HG03442 (cell line): ENCODE measurements at regions not wholly inside any gene's neighbourhood (a gene's known extent, or its start where the extent isn't known, plus 50 kb on each side); places are given as distances from the start of the nearest gene placed in this dataset.

Experiments
- ATAC-seq: cut with Tn5 transposase; IDR thresholded peaks from one replicate; pipeline ENCODE4 v1.9.1; 2021; ENCODE audit warnings: mild to moderate bottlenecking, moderate library complexity; ENCODE audit not compliant: unreplicated experiment

DNA sequence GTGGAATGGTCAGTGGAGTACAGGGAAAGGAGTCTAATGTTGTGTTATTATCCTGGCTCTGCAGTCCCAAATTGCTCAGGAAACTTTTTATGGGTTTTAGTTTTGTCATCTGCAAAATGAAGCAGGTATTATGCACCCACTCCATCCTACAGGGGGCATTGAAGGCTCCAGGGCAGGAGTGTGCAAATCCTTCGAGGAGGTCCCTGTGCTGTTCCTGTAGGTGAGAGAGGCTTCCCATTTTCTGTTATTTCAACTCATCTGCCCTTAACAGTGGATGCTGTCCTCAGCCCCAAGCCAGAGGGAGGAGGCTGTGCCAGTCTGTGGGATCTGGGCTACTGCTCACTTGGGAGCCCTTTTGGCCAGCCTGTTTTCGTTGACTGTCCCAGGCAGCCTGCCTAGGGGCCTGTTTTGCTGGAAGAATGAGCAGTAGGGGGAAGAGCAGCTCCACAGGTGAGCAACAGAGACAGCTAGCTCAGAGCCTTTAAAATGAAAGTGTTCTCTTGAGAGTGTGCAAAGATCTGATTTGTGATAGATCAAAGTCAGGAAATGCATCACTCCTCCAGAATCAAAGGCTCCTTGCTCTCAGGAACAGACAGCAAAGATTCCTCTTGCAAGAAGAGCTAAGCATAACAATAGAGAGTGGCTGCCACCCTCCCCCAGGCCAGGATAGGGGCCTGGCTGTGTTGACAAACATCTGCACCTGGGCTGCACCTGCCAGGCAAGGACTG lies 317.6 kb upstream of the PROX1 start:
- no peak for ATAC-seq

DNA sequence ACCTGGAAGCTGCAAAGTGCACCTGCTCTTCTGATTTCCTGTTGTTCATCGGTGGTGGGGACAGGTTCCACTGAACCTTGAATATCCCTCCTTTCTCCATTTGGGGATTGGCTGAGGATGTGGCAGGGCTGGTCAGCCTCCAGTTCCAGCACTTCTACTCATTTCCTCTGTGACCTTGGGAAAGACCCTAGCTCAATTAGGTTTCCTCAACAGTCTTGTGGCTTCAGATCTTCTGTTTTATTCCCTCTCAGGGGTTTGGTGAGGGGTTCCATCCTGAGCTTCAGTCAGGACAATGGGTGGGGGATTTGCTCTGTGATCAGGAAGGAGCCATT lies 317.1 kb upstream of the PROX1 start:
- no peak for ATAC-seq

DNA sequence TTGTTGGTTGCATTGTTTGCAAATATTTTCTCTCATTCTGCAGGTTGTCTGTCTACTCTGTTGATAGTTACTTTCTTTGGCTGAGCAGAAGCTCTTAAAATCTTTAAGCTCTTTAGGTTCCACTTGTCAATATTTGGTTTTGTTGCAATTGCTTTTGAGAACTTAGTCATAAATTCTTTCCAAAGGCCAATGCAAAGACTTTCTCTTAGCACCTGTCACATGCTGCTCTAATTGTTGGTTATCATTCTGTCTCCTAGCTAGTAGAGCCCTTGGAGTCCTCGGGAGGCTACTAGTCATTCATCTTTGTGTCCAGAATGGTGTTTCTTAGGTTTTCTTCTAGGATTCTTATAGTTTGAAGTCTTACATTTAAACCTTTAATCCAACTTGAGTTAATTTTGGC lies 312.7 kb upstream of the PROX1 start:
- no peak for ATAC-seq

DNA sequence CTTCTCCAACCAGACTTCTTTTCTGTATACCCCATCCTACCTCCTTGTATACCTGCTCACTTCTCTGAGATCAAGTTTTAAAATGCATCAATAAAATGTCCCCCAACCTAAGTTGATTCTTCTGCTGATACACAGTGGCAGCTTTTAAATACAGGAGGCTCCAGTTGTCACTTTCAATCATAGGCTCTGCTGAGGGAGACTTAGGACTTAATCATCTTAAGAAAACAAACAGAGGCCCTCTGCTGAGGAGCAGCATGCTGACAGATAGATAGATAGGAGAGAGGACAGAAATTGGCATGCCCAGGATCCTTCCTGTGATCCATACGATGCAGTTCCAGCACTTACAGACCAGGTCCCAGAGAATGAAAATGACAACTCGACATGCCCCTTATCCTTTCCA lies 311.0 kb upstream of the PROX1 start:
- no peak for ATAC-seq

DNA sequence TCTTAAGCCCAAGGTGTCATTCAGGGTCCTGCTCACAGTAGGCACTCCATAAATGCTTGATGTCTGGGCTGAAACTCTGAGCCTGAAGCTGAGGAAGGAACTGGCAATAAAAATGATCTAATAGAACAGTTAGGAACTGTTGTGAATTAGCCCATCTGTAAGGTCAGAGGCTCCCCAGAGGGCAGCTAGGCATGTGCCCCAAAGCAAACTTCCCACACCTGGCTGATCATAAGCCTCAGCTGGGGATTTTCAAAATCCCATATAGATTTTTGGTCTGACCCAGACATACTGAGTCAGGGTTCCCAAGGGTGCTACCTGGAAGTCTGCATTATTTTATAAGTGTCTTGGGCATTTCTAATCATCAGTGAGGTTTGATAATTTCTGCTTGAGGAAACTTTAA lies 309.4 kb upstream of the PROX1 start:
- no peak for ATAC-seq

DNA sequence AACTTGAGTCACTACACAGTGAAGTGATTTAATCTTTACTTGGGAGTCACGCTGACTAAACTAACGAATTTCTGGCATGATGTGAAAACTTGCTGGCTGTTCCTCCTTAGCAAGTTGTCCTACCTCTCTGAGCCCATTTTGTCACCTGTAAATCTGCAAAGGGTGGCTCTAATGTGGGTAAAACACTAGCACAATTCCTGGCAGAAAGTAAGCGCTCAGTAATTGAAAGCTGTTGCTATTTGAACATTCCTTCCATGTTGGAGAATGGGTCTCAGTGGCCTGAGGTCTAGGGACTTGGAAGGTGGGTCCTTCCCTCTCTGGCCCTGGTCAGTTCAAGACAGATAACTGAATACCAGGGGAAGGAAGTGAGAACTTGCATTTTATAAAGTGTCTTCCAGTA lies 309.0 kb upstream of the PROX1 start:
- no peak for ATAC-seq

DNA sequence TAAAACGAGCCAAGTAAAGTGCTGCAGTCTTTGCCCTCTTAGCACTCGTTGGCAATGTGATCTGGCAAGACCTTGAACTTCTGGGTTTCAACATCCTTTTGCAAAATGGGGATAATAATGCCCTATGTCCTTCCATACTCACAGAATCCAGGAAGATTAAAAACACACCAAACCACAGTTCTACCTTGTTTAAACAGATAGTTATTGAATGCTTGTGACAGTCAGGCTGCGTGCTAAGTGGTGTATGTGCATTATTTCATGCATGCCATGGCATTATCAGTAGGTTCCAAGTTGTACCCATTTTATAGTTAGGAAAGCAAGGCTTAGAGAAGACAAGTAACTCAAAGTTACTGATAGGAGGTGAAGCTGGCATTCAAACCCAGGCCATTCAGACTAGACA lies 308.6 kb upstream of the PROX1 start:
- ATAC-seq = no peak

DNA sequence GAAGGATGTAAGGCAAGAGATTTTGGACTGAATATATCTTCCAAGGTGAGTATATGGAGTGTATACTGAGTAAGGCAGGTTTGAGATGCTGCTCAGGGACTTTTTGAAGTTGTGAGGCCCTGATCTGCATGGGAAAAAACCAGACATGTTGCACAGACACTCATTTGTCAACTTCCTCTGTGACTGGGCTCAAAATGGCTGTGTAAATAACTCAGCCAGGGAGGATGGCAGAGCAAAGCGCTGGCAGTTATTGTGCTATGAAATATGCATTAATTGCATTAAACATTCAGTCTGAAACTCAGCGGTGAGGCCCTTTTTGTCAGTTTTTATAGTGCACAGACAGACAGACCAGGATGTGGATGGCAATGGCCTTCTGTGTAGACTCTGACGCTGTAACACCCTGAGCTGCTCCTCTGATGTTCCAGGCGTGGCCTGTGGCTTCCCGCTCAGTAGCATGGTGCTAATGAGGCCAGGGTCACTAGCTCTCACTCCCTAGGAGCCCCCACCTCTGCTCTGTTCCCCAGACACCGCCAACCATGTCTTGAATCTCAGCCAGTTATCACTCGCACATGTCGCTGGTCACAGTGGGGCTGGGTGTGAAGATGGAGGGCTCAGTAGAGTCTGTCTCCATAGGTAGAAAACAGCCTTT lies 307.0 kb upstream of the PROX1 start:
- ATAC-seq = no peak

DNA sequence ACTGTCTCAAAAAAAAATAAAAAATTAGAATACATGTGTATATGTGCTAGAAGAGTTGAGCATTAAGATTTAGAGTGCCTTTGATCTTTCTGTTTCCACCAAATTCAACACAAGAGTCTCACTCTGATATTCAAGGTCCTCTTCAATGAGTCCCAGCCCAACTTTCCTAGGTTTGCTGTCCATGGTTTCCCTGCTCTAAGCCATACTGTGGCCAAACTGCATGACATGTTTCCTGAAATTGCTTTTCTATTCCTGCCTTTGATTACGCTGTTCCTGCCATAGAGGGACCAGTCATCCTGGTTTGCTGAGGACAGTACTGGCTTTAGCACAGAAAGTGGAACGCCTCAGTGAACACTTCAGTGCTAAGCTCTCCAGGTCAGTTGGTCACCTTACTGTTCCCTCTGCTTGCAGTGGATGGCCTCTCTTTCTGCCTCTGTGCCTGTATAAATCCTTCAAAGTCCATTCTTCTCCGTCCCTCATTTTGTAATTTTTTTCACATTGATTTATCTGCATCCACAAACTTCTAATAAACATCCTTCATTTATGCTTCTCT lies 305.9 kb upstream of the PROX1 start:
- no peak for ATAC-seq

DNA sequence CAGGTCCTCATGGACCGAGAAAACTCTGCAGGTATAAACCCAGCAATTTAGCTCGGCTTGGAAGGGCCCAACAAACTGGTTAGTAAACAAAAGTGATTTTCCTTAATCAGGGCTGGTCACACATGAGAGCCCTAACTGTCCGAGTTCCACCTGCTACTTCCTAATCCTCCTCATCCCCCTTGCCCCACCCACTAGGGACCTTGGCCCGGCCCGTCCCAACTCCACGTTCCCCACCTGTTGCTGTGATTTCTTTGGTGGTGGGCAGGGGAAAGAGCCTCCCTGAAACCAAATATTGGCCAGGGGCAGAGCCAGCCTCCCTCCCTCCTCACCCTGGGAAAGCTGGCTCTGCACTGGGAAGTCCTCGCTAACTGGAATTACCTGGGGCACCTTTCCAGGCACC lies 304.2 kb upstream of the PROX1 start:
- ATAC-seq = no peak

DNA sequence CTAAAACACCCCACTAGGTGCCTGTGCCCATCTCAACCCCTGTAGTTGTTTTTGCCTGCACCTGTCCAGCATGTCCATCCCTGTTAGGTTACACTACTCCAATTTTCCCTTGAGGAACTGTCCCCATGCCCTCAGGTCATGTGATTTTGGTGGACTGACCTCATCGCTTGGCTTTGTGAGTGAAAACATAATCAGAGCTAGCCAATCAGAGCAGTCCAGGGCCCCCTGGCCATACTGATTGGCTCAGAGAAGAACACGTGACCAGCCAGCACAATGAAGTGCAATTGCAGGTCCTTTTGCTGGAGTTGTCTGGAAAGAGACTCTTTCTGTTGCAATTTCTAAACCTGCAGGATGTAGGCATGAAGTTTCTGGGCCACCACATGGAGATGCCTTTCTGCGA lies 303.3 kb upstream of the PROX1 start:
- ATAC-seq = no peak

DNA sequence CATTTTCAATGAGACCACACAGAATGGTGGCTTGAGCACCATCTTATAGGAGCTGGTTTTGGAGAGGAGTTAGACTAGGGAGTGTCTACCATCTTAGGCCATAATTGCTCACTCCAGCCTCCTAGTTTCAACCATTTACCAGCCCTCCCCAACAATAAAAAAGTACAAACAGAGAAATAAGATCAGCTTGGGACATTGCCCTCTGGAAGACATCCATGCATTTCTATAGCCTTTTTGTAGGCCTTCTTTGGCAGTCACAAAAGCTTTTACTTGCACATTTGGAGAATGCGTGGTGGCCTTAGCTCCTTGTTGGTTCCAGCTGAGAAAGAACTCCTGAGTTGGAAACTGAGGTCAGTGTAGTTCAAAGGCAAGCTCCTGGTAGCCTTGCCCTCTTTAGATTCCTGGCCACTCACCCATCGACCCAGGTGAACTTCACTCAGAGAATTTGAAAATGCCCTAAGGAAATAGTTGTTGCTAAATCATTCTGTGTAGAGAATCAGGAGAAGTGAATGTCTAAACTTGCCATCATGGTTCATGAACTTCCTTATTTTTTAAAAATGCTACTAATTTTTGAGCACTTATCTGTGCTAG lies 301.7 kb upstream of the PROX1 start:
- ATAC-seq = no peak

DNA sequence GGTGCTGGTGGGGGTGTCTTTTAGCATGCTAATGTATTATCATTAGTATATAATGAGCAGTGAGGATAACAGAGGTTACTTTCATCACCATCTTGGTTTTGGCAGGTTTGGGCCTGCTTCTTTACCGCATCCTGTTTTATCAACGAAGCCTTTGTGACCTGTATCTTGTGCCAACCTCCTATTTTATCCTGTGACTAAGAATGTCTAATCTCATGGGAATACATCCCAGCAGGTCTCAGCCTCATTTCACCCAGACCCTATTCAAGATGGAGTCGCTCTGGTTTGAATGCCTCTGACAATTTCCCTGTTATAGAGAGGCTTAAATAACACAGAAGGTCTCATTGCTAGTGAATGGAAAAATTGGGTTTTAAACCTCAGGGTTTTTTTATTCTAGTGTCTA lies 300.8 kb upstream of the PROX1 start:
- no peak for ATAC-seq

DNA sequence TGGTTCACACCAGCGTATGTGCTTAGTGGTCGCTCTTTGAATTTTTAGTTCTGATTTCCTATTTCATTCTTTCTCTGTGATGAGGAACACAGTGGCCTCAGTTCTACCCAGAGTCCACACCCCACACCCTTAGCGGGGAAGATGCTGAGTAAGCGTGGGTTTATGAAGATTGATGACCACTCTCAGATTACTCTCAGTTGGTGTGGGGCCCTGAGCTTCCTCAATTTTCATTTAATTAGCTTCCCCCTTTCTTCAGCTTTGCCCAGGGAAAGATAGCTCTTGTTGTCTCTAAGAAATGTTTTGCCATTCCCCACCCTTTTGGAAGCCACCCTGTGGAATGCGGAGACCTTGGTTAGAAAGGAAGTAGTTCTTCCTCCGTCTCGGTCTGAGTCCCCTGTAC lies 299.9 kb upstream of the PROX1 start:
- no peak for ATAC-seq

DNA sequence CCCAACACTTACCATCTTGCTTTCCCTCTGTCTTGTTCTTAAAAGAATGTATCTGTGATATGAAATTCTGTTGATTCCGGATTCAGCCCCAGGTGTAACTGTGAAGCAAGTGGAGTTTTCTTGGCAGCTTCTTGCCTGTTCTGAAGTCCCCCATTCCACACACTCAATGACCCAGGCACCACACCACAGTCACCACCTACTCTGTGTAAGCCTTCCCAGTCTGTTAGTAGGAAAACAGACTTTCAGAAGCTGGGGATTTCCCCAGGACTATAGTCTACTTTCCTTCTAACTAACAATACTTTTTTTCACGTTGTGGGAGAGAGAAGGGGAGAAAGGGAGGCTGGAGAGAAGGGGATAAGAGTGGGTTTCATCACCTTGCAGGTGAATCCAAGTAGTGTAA lies 299.1 kb upstream of the PROX1 start:
- ATAC-seq = no peak

DNA sequence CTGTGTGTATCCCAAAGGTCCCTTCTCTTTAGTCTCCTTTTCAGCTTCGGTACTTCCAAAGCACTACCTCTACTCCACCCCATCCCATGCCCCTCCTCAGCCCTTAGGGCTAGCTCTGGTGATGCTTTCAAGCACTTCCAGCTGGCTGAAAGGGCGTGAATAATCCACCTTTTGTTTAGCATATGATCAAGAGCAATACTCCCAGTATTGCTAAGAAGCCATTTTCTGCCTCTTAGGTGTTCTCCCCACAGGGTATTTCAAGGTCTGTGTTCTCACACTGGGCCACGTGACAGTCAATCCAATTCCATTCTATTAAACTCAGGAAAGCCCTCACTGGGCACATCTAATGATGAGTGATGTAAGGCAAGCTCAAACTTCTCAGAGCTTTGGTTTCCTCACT lies 298.5 kb upstream of the PROX1 start:
- ATAC-seq = no peak

DNA sequence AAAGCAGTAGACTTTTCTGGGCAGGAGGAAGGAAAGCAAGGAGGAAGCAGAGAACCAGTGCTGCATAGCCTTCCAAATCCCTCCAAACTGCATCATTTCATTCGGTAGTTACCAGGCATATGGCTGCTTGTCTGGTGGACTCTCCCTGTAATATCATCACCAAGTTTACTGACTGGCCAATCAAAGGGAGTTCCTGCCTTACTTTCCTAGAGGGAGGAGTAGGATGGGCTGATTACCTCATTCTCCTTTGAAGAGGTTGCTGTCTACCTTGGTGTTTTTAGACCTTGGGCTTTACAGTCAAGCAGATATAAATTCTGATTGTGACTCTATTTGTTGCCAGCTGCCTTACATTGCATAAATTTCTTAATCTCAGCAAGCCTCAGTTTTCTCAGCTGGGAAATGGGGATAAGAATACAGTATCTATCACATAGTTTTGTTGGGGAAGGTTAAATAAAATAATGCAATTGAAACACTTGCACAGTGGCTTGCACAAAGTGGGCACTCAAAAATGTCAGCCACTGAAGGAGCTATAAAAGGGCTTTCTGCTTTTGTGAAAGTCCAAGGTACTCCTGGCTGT lies 297.3 kb upstream of the PROX1 start:
- no peak for ATAC-seq

DNA sequence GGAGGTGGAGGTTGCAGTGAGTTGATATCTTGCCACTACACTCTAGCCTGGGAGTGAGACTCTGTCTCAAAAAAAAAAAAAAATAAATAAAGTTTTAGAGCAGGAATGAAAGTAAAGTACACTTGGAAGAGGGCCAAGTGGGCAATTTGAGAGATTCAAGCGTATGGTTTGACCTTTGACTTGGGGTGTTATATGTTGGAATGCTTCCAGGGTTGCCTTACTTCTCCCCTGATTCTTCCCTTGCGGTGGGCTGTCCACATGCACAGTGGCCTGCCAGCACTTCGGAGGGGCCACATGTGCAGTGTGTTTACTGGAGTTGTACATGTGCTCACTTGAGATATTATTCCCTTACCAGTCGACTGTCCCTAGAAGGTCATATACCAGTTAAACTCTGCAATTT lies 295.5 kb upstream of the PROX1 start:
- no peak for ATAC-seq

DNA sequence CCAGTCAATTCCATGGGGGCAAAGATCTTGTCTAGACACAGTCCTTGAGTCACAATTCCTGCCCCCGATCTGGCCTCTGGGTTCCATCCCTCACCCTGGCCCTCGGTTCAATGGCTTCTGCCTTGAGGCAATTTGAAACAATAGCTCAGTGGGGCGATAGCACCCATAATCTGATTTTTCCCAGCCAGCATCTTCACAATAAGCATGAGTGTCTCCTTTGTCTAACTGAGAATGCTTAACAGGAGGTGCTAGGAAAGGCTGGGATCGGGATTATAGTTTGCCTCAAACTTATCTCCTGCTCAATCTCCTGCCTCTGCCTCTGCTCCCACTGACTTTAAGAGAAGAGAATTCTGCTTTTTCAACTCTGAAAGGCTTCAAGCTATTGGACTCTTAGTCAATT lies 293.9 kb upstream of the PROX1 start:
- no peak for ATAC-seq

DNA sequence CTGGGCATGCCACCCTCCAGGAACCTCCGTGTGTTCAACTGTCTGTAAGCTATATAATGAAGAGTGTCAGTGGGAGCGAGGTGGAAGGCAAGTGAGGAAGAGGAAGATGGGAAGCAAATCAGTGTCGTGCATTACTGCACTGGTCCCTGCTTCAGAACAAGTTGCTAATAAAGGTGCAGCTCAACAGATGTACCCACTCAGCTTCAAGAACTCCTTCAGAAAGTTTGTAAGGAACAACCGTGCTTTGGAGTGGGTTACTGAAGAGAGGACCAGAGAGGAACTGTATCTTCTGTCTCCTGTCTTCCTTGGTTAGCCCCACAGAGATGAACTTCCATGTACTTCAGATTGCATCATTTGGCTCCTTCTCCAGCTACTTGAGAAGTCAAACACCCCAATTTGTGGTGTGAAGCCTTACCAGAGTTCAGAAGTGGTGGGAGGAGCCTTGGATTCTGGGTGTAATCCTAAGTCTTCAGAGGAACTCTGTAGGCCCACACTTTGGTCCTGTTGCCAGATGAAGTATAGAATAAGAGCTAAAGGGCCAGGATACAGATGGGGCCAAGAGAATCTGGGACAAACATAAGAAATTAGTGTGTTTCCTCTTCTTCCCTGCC lies 290.5 kb upstream of the PROX1 start:
- no peak for ATAC-seq

DNA sequence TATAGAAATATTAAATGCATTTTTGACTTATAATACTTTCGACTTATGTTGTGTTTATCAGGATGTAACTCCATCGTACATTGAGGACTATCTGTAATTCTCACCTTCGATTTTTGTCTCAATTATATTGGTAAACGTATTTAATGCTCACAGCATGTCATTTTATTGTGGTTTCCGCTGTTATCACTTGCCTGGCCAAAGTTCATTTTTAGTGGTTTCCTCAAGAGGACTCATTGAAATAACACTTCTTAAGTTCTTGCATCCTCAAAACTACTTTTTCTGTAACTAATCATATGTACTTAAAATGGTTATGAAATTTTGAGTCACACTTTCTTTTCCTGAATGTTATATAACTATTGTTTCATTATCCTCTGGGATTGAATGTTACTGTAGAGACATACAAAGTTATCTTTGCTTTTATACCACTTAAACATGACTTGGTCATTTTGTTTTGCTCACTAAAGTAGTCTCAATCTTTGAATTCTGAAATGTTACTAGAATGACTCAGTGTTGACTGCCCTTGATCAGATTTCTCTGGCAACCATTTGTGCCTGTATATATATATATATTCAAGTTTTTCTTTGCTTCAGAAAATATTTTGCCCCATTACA lies 289.6 kb upstream of the PROX1 start:
- ATAC-seq = no peak
